ENCODE measurements at regions not wholly inside any gene's neighbourhood (a gene's known extent, or its start where the extent isn't known, plus 50 kb on each side); places are given as distances from the start of the nearest gene placed in this dataset.

GRCh38 chr4:123046096-123046495, 123.7 kb upstream of the NUDT6 start:
- ATAC-seq (no peak), DNase-seq (no peak)
- Histone ChIP-seq H3K9me3 (peaks cover 8% of the 10 kb centered on the region), H3K36me3 (no peaks in the 10 kb centered on the region), H3K27me3 (no peaks in the 10 kb centered on the region), H3K4me3 (no peak overlapping the region), H3K27ac (no peak overlapping the region), H3K4me1 (no peaks in the 10 kb centered on the region)
- intact Hi-C loops (cut with DNase I) = no loop called here
- TF ChIP-seq CTCF (IDR thresholded peaks at IDR 0.05) = no peak

GRCh38 chr4:123050018-123050417, 127.6 kb upstream of the NUDT6 start:
- Histone ChIP-seq H3K4me1 (no peaks in the 10 kb centered on the region), H3K27me3 (no peaks in the 10 kb centered on the region), H3K9me3 (peaks cover 18% of the 10 kb centered on the region), H3K27ac (no peak overlapping the region), H3K4me3 (no peak overlapping the region), H3K36me3 (no peaks in the 10 kb centered on the region)
- TF ChIP-seq CTCF (IDR thresholded peaks at IDR 0.05) = no peak
- intact Hi-C loops (cut with DNase I) = no loop called here
- DNase-seq (no peak), ATAC-seq (no peak)

GRCh38 chr4:123052007-123052406, 129.6 kb upstream of the NUDT6 start:
- H3K27ac ChIP-seq = no peak overlapping the region
- peaks cover 18% of the 10 kb centered on the region for H3K9me3 ChIP-seq
- no peaks in the 10 kb centered on the region for H3K36me3 ChIP-seq
- ATAC-seq (no peak), DNase-seq (no peak)
- H3K4me1 ChIP-seq = no peaks in the 10 kb centered on the region
- no peak overlapping the region for H3K4me3 ChIP-seq
- intact Hi-C loops (cut with DNase I) = no loop called here
- no peaks in the 10 kb centered on the region for H3K27me3 ChIP-seq
- no peak for TF ChIP-seq CTCF (IDR thresholded peaks at IDR 0.05)

- Histone ChIP-seq H3K4me1 (no peaks in the 10 kb centered on the region), H3K9me3 (peaks cover 10% of the 10 kb centered on the region), H3K36me3 (no peaks in the 10 kb centered on the region), H3K27me3 (no peaks in the 10 kb centered on the region), H3K4me3 (no peak overlapping the region), H3K27ac (no peak overlapping the region)
- no peak for TF ChIP-seq CTCF (IDR thresholded peaks at IDR 0.05)
- ATAC-seq (no peak), DNase-seq (no peak)
- intact Hi-C loops (cut with DNase I) = no loop called here
These were observed 133.5 kb upstream of the NUDT6 start for GRCh38 chr4:123055943-123056342.

GRCh38 chr4:123060039-123060770, 137.8 kb upstream of the NUDT6 start:
- H3K4me1 ChIP-seq = no peaks in the 10 kb centered on the region
- no peak overlapping the region for H3K27ac ChIP-seq
- intact Hi-C loops (cut with DNase I) = no loop called here
- no peak for DNase-seq
- no peaks in the 10 kb centered on the region for H3K9me3 ChIP-seq
- H3K27me3 ChIP-seq = no peaks in the 10 kb centered on the region
- no peak overlapping the region for H3K4me3 ChIP-seq
- no peak for ATAC-seq
- TF ChIP-seq CTCF (IDR thresholded peaks at IDR 0.05) = no peak
- no peaks in the 10 kb centered on the region for H3K36me3 ChIP-seq

GRCh38 chr4:123064390-123064789, 142.0 kb upstream of the NUDT6 start:
- no peaks in the 10 kb centered on the region for H3K9me3 ChIP-seq
- no peaks in the 10 kb centered on the region for H3K36me3 ChIP-seq
- TF ChIP-seq CTCF (IDR thresholded peaks at IDR 0.05) = no peak
- DNase-seq = no peak
- H3K27ac ChIP-seq = no peak overlapping the region
- intact Hi-C loops (cut with DNase I) = no loop called here
- H3K4me1 ChIP-seq = no peaks in the 10 kb centered on the region
- no peak for ATAC-seq
- H3K4me3 ChIP-seq = no peak overlapping the region
- H3K27me3 ChIP-seq = no peaks in the 10 kb centered on the region
